ENCODE measurements at regions not wholly inside any gene's neighbourhood (a gene's known extent, or its start where the extent isn't known, plus 50 kb on each side); places are given as distances from the start of the nearest gene placed in this dataset.
"Not testable (repeated sequence)": the region's sequence is repeated elsewhere in the genome, so short reads cannot be mapped to it uniquely, and the experiment has no call there.

GRCh38 chrX:10990976-10991375 lies 120.2 kb upstream of the HCCS start:
- BruUV-seq (replicated peaks): no TSS peak

GRCh38 chrX:10992110-10992509 lies 119.0 kb upstream of the HCCS start:
- no peak for DNase-seq (ENCODE audit: low read depth, low spot score)
- TF ChIP-seq REST (IDR thresholded peaks at IDR 0.05; ENCODE audit: insufficient read depth in 1 of 2, low read depth in 2 of 2, low read length in 1 of 2): no peak
- no peak for TF ChIP-seq CTCF (IDR thresholded peaks at IDR 0.05)
- no peak for TF ChIP-seq TCF7L2 (IDR thresholded peaks at IDR 0.05; ENCODE audit: low read depth, low read length)
- Histone ChIP-seq H3K4me1 (ENCODE audit: control insufficient read depth, insufficient read depth, low read length) (no peaks in the 10 kb centered on the region), H3K9me3 (ENCODE audit: control insufficient read depth, insufficient read depth, low read depth, low read length) (no peaks in the 10 kb centered on the region), H3K27ac (ENCODE audit: low read length) (no peak overlapping the region), H3K27me3 (ENCODE audit: control insufficient read depth, insufficient read depth, low read length) (no peaks in the 10 kb centered on the region), H3K4me3 (ENCODE audit: low read depth in 2 of 2, low read length in 2 of 2) (no peak overlapping the region), H3K36me3 (ENCODE audit: control insufficient read depth, insufficient read depth, low read length) (no peaks in the 10 kb centered on the region)
- ATAC-seq: no peak
- in situ Hi-C loops (cut with HindIII; ENCODE audit: low pct_unique_long_range_greater_than_20kb, low sequenced_read_pairs): no loop called here
- ChIA-PET POLR2A (no interaction called here), CTCF (interaction anchor here (0.6 kb wide), 1 partner anchor 133 kb away, joined by 3 read pairs; no protein-coding TSS in a partner anchor)
- no TSS peak for BruUV-seq (replicated peaks)
- intact Hi-C loops (cut with micrococcal nuclease; ENCODE audit: unreplicated experiment): no loop called here

More at GRCh38 chrX:10990976-10991375, 120.2 kb upstream of the HCCS start:
- Histone ChIP-seq H3K27me3 (ENCODE audit: control insufficient read depth, insufficient read depth, low read length) (no peaks in the 10 kb centered on the region), H3K4me3 (ENCODE audit: low read depth in 2 of 2, low read length in 2 of 2) (no peak overlapping the region), H3K4me1 (ENCODE audit: control insufficient read depth, insufficient read depth, low read length) (no peaks in the 10 kb centered on the region), H3K36me3 (ENCODE audit: control insufficient read depth, insufficient read depth, low read length) (no peaks in the 10 kb centered on the region), H3K27ac (ENCODE audit: low read length) (no peak overlapping the region), H3K9me3 (ENCODE audit: control insufficient read depth, insufficient read depth, low read depth, low read length) (no peaks in the 10 kb centered on the region)
- in situ Hi-C loops (cut with HindIII; ENCODE audit: low pct_unique_long_range_greater_than_20kb, low sequenced_read_pairs) (no loop called here), intact Hi-C loops (cut with micrococcal nuclease; ENCODE audit: unreplicated experiment) (no loop called here)
- no peak for TF ChIP-seq REST (IDR thresholded peaks at IDR 0.05; ENCODE audit: insufficient read depth in 1 of 2, low read depth in 2 of 2, low read length in 1 of 2)
- no peak for TF ChIP-seq POLR2AphosphoS5 (IDR thresholded peaks at IDR 0.05; ENCODE audit: low read depth, low read length)
- TF ChIP-seq CTCF (IDR thresholded peaks at IDR 0.05): no peak
- TF ChIP-seq TCF7L2 (IDR thresholded peaks at IDR 0.05; ENCODE audit: low read depth, low read length): no peak
- no peak for TF ChIP-seq SIN3A (IDR thresholded peaks at IDR 0.05; ENCODE audit: borderline replicate concordance, insufficient read depth, low read depth, low read length)
- ATAC-seq (no peak), DNase-seq (ENCODE audit: low read depth, low spot score) (no peak)
- CTCF ChIA-PET: no interaction called here
- POLR2A ChIA-PET: no interaction called here

GRCh38 chrX:11007076-11007475 lies 104.1 kb upstream of the HCCS start:
- H3K27ac ChIP-seq (ENCODE audit: low read length); H3K36me3 ChIP-seq (ENCODE audit: control insufficient read depth, insufficient read depth, low read length); H3K4me3 ChIP-seq (ENCODE audit: low read depth in 2 of 2, low read length in 2 of 2); DNase-seq (ENCODE audit: low read depth, low spot score); in situ Hi-C loops (cut with HindIII; ENCODE audit: low pct_unique_long_range_greater_than_20kb, low sequenced_read_pairs); H3K27me3 ChIP-seq (ENCODE audit: control insufficient read depth, insufficient read depth, low read length); H3K4me1 ChIP-seq (ENCODE audit: control insufficient read depth, insufficient read depth, low read length); H3K9me3 ChIP-seq (ENCODE audit: control insufficient read depth, insufficient read depth, low read depth, low read length); CTCF ChIA-PET; POLR2A ChIA-PET; BruUV-seq (replicated peaks); ATAC-seq; intact Hi-C loops (cut with micrococcal nuclease; ENCODE audit: unreplicated experiment): not testable (repeated sequence)

Data from Panc1 (cell line).